ENCODE measurements at regions not wholly inside any gene's neighbourhood (a gene's known extent, or its start where the extent isn't known, plus 50 kb on each side); places are given as distances from the start of the nearest gene placed in this dataset.

GRCh38 chr5:175120412-175120811 lies 323.6 kb downstream of the DRD1 start:
- ChIA-PET POLR2A (ENCODE audit: unreplicated experiment) (no interaction called here), CTCF (no interaction called here)
- no peak overlapping the region for H2BK5ac ChIP-seq (ENCODE audit: low read depth, low read length, poor library complexity, severe bottlenecking)
- H3K9ac ChIP-seq (ENCODE audit: low read depth, low read length), result no peak overlapping the region
- H2BK120ac ChIP-seq (ENCODE audit: low read depth, low read length), result no peak overlapping the region
- no peaks in the 10 kb centered on the region for H3K9me1 ChIP-seq (ENCODE audit: insufficient read depth, low read length)
- no peak overlapping the region for H3K14ac ChIP-seq (replicated peaks; ENCODE audit: low read depth, low read length)
- H3K27ac ChIP-seq (ENCODE audit: insufficient read depth, low read length), result no peak overlapping the region
- no peak overlapping the region for H2AK5ac ChIP-seq (ENCODE audit: low read depth, low read length)
- no peaks in the 10 kb centered on the region for H4K20me1 ChIP-seq (ENCODE audit: insufficient read depth, low read length)
- H2AK9ac ChIP-seq (replicated peaks; ENCODE audit: low read depth, low read length, poor library complexity), result no peak overlapping the region
- BruUV-seq (replicated peaks), result no TSS peak
- no peak overlapping the region for H4K91ac ChIP-seq (ENCODE audit: insufficient read depth, low read depth, low read length)
- no peak overlapping the region for H4K8ac ChIP-seq (ENCODE audit: low read depth in 2 of 2, low read length in 2 of 2)
- H2AFZ ChIP-seq (replicated peaks; ENCODE audit: low read length, poor library complexity), result no peak overlapping the region
- TF ChIP-seq USF2 (IDR thresholded peaks at IDR 0.05; ENCODE audit: low read depth, low read length) (no peak), RCOR1 (IDR thresholded peaks at IDR 0.05; ENCODE audit: insufficient replicate concordance, low read length) (no peak), BHLHE40 (IDR thresholded peaks at IDR 0.05; ENCODE audit: low read depth, low read length) (no peak), CHD1 (IDR thresholded peaks at IDR 0.05; ENCODE audit: low read depth, low read length) (no peak), RAD21 (IDR thresholded peaks at IDR 0.05; ENCODE audit: low read length) (no peak), CEBPB (IDR thresholded peaks at IDR 0.05; ENCODE audit: low read depth, low read length) (no peak), SMC3 (IDR thresholded peaks at IDR 0.05; ENCODE audit: low read depth, low read length) (no peak)
- no CpG with 5 or more reads among the region's 7 CpGs for WGBS, 2 experiments (ENCODE audit: extremely low coverage in 2 of 2, insufficient read length in 1 of 2)
- H2BK15ac ChIP-seq (ENCODE audit: low read depth, low read length), result no peak overlapping the region
- no peaks in the 10 kb centered on the region for H3K36me3 ChIP-seq (ENCODE audit: control insufficient read depth, insufficient read depth, low read length)
- no peak overlapping the region for H3K4me2 ChIP-seq (ENCODE audit: low read depth, low read length)
- dilution Hi-C loops (cut with HindIII; ENCODE audit: low sequenced_read_pairs, unreplicated experiment), result no loop called here
- H3K4ac ChIP-seq (ENCODE audit: low read depth, low read length), result no peak overlapping the region
- H3K4me3 ChIP-seq (ENCODE audit: insufficient read depth, low read depth, low read length), result no peak overlapping the region
- no peak overlapping the region for H3K23ac ChIP-seq (ENCODE audit: low read depth, low read length)
- no peaks in the 10 kb centered on the region for H3K27me3 ChIP-seq (ENCODE audit: control insufficient read depth, insufficient read depth, low read length)
- H3K9me3 ChIP-seq (ENCODE audit: control insufficient read depth, insufficient read depth, low read length), result no peaks in the 10 kb centered on the region
- no peaks in the 10 kb centered on the region for H3K79me1 ChIP-seq (ENCODE audit: low read depth in 1 of 2, low read length in 2 of 2)
- intact Hi-C loops (cut with micrococcal nuclease), result no loop called here
- no peaks in the 10 kb centered on the region for H3K4me1 ChIP-seq (ENCODE audit: control insufficient read depth, insufficient read depth, low read length)
- in situ Hi-C loops (cut with MboI; ENCODE audit: low sequenced_read_pairs), result no loop called here
- no peak overlapping the region for H3K18ac ChIP-seq (ENCODE audit: low read depth, low read length)
- no peak overlapping the region for H2BK20ac ChIP-seq (ENCODE audit: low read depth, low read length)
- ATAC-seq (ENCODE audit: low read depth), result no peak
- no peak overlapping the region for H4K5ac ChIP-seq (ENCODE audit: low read depth, low read length)
- H3K56ac ChIP-seq (ENCODE audit: extremely low read depth, insufficient read depth, low read length), result no peak overlapping the region
- no peak for DNase-seq
